Left lobe of liver (tissue), 2 donors: ENCODE measurements at regions not wholly inside any gene's neighbourhood (a gene's known extent, or its start where the extent isn't known, plus 50 kb on each side); places are given as distances from the start of the nearest gene placed in this dataset.

Experiments used
- ATAC-seq: fragments of 200-7000 bp; cut with Tn5 transposase; one replicate; pipeline ENCODE4 v1.9.1; 2020; ENCODE audit warnings: mild to moderate bottlenecking, moderate library complexity
- DNase-seq: peaks from one replicate; pipeline ENCODE4 v3.0.0-alpha.2; 2020; ENCODE audit warnings: low spot score
- donor health status: DM: no; HTN: no; CAD: no; lungs with moderate emphysema.
- donor health status: DM: no; HTN: yes; CAD: no.

GRCh38 chr1:207971331-207972219, 60.6 kb upstream of the CD34 start:
- no peak for DNase-seq
- no peak for ATAC-seq

- DNase-seq (no peak), ATAC-seq (no peak)
Observed at GRCh38 chr1:207970329-207971233, 59.7 kb upstream of the CD34 start.

GRCh38 chr1:207969528-207969927, 58.6 kb upstream of the CD34 start:
- ATAC-seq (no peak), DNase-seq (no peak)

GRCh38 chr1:207968521-207969009, 57.6 kb upstream of the CD34 start:
- DNase-seq (no peak), ATAC-seq (no peak)

- DNase-seq (no peak), ATAC-seq (no peak)
Observed at GRCh38 chr1:207967703-207968102, 56.8 kb upstream of the CD34 start.

GRCh38 chr1:207966521-207966920, 55.6 kb upstream of the CD34 start:
- DNase-seq (no peak), ATAC-seq (no peak)

- no peak for ATAC-seq
Observed at GRCh38 chr1:207965392-207966387, 54.8 kb upstream of the CD34 start.

GRCh38 chr1:207964195-207964966, 53.5 kb upstream of the CD34 start:
- ATAC-seq (no peak), DNase-seq (no peak)

More at GRCh38 chr1:207965392-207966387, 54.8 kb upstream of the CD34 start:
- DNase-seq = no peak

- DNase-seq (peak; percentile 96), ATAC-seq (peak; percentile 93)
Observed at GRCh38 chr1:207963427-207964194, 52.7 kb upstream of the CD34 start.

GRCh38 chr1:207962716-207963426, 51.9 kb upstream of the CD34 start:
- peak; percentile 25 for ATAC-seq
- peak; percentile 48 for DNase-seq
